KBM-7 (cell line): ENCODE measurements at regions not wholly inside any gene's neighbourhood (a gene's known extent, or its start where the extent isn't known, plus 50 kb on each side); places are given as distances from the start of the nearest gene placed in this dataset.
A peak's percentile ranks its signal among the peaks of the same experiment; 100 is the strongest.

ENCODE experiments used
- DNase-seq: peaks from one replicate; pipeline ENCODE4 v3.0.0-alpha.2; 2015
- in situ Hi-C: fragments of 300-500 bp; cut with MboI; formaldehyde crosslinking; loops from 2 replicates; pipeline ENCODE4 v1.14.3; 2020; ENCODE audit warnings: low sequenced_read_pairs, low pct_unique_long_range_greater_than_20kb, mixed read lengths

DNA sequence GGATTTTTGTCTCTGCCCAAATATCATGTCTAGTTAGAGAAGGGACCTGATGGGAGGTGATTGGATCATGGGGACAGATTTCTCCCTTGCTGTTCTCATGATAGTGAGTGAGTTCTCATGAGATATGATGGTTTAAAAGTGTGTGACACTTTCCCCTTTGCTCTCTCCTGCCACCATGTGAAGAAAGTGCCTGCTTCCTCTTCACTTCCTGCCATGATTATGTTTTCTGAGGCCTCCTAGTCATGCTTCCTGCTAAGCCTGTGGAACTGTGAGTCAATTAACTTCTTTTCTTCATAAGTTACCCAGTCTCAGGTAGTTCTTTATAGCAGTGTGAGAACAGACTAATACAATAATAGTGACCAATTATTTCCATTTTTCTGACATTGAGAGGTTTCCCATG lies 167.3 kb upstream of the CYRIA start:
- no peak for DNase-seq
- in situ Hi-C loops, result no loop called here

DNA sequence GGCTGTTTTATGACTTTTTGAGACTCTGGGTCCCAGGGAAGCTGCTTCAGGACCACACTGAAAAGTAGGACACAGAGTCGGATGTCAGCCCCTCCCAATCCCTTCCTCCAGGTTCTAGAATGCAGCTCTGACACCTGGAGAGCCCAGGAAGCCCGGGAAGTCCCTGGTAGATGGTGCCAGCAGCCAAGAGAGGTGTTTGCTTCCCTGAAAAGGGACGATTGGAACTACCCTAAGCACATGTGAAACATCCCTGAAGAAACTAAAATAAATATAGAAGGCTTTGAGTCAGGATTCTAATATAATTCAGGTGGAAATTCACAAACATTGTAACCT lies 163.2 kb upstream of the CYRIA start:
- DNase-seq, result no peak
- in situ Hi-C loops, result no loop called here

DNA sequence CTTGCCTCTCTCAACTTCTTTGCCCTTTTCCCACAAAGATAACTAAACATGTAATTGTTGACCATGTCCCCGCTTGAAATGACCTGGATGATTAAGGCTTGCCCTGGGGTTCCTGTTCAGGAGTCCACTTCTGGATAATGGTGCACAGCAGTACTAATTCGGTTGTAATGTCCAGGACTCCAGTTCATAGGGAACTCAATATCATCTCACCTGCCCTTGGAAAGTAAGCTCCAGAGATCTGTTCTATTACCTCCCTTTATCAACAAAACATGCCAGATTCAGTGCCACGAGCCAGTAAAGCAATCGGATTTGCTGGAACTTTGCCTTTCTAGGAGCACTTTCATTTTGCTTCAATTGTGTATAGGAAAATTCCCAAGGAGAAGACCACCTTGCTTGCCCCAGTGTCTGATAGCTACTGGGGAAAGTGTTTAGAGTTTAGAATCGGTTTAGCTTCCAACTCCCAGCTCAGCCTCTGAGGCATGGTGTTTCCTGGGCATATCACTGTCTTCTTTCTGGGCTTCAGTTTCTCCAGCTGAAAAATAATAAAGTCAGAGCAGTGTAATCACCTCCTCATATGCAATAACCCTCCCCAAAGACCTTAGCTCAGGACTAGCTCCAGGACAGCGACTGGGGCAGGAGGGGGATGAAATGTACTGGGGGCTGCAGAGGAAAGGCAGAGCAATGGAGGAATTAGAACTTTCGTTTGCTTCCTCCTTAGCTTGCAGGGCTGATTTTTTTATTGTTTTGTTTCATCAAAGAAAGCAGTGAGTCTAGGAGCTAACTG lies 162.6 kb upstream of the CYRIA start:
- in situ Hi-C loops, result no loop called here
- DNase-seq, result no peak

DNA sequence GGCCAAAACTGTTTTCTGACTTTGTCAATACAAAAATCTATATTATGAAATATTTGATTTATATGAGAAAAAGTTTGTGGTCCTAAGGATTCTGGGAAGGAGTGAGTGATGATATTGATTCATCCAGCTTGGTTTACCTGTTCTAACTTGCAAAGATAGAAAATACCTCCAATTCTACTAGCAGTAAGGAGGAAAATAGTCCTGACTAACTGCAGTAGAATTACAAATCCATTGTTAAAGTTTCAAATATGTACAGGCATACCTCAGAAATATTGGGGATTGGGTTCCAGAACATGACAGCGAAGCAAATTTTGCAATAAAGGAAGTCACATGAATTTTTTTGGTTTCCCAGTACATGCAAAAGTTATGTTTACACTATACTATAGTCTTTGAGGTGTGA lies 158.8 kb upstream of the CYRIA start:
- no peak for DNase-seq
- in situ Hi-C loops, result no loop called here

DNA sequence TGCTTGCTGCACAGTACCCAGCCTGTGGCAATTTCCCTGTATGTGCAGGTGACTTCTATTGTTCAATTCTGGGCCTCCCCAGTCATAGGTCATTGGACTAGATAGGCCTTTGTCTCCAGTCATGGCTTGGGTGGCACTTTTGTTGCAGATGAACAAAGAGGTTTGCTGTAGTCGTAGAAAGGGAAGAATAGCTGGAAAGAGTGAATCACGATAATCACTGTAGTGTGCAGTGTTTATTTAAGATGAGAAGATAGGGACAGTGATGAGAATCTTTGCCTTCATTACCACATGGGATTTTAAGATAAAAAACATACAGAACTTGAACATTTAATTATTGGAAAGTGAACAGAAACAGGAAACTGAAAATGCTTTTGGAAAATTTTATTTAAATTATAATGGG lies 156.1 kb upstream of the CYRIA start:
- in situ Hi-C loops, result no loop called here
- DNase-seq, result no peak

DNA sequence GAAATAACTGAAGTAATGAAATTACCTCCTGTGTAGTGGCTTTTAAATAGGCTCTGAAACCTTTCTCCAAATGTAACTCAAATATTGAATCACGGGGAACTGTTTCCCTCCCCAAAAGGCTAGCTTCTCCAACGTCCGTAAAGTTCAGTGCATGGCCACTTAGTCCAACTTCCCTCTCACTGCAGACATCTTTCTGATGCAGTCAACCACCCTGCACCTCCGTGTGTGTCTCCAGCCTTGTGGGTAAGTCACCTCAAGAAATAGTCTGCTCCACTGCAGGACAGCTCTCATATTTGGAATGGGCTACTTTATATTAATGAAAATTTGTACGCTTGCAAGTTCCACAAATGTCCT lies 152.5 kb upstream of the CYRIA start:
- DNase-seq, result no peak
- in situ Hi-C loops, result no loop called here

DNA sequence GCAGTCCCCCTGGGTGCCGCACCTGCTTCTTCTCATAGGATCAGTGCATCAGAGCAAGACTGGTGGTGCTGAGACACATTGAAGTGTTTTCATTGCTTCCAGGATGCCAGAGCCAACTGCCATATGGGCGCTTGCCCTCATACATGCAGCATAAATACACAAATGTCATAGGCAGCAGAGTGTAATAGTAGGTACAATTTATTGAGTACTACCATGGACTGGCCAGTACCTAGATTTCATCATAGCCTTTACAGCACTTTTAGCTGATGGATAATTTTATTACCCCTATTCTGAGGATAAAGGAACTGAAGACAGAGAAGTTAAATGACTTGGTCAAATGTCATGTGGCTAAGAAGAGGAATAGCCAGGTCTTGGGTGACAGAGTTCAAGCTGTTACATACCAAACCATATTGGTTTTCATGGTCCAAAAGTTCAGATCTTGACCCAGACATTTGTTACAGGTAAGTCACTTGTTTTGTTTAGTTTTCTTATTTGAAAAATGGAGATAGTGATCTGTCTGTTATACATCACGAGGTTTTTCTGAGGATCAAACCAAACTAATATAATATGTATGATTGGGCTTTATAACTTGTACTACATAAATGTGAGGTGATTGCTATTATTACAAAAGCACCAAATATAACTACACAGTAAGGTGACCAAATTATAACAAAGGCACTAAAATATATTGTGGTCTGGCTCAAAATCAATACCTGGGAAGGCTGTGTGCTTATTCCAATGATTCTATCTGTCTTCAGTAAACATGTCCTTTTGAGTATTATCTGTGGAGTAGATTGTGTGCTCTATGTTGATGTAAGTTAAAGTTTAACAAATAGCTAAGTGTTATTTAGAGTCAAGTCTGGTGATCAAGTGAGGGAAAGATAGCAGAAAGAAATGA lies 151.9 kb upstream of the CYRIA start:
- in situ Hi-C loops, result no loop called here

DNA sequence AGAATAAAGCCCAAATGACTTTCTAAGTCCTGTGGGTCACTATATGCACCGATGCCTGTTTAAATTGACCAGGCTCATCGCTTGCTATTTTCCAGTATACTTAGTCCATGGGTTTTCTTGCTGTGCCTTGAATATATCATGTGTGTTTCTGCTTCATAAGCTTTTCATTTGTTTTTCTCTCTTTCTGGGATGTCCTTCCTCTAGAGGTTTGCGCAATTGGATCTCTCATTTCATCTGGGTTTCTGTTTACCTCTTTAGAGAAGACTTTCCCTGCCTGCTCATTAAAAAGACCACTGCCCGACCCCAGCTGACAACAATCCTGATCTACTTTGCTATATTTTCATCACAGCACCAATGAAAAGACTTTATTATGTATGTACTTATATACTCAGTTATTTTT lies 150.9 kb upstream of the CYRIA start:
- DNase-seq, result no peak
- in situ Hi-C loops, result no loop called here

More for the DNA sequence above, 151.9 kb upstream of the CYRIA start:
- no peak for DNase-seq

DNA sequence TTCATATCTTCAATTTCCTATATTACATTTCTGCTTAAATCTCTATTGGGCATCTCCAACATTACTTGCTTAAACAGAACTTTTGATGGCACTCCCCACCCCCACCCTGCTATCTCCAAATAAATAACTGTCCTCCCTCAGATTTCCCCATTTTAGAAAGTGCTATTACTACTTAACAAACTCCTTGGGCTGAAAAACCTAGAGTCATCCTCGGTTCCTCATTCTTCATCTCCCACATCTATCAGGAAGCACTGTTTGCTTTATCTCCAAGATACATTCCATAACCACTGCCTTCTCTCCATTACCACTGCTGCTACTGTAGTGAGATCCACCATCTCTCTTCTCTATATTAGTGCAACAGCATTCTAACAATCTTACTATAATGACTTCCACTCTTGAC lies 150.4 kb upstream of the CYRIA start:
- in situ Hi-C loops, result no loop called here
- peak; percentile 1 for DNase-seq

DNA sequence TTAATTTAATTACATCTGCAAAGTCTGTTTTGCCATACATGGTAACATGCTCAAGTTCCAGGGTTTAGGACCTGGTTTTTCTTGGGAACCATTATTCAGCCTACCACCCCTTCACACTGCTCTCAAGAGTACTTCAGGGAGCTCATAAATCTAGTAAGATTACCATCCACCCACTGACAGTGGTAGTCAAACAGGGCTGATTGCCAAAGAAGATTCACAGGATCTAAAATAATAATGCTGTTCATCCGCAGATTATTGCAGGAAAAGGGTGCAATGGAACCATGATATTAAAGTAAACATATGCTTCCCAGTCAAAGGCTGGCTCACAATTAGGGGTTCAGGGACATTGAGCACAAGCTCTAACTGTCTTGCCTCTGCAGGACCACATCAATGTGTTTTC lies 148.0 kb upstream of the CYRIA start:
- no peak for DNase-seq
- in situ Hi-C loops, result no loop called here

DNA sequence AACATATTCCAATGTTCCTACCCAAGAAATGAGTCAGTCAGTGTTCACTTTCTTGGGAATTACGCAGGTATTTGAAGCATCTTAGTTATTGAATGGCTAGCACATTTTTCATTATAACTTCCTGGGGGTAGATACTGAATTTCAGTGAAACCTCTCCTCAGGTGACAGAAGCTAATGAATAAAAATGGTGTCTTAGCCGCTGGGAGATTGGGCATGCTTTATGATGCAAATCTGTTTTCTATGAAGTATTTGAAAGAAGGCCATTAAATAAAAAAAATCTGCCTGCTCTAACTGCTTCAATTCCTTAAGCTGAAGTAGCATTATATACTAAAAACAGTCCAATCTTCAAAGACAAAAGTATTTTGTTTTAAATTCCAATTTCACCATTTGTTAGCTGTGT lies 132.8 kb upstream of the CYRIA start:
- no peak for DNase-seq
- in situ Hi-C loops, result no loop called here

DNA sequence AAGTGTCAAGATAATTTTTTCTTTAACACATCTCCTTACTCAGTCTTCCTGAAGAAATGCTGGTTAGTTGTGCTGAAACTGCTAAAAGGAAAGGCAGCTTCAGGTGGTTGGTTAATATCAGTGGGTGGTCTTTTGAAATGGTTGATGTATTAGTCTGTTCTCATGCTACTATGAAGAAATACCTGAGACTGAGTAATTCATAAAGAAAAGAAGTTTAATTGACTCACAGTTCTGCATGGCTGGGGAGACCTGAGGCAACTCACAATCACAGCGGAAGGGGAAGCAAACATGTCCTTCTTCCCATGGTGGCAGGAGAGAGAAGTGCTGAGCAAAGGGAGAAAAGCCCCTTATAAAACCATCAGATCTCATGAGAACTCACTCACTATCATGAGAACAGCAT lies 125.9 kb upstream of the CYRIA start:
- DNase-seq, result no peak
- in situ Hi-C loops, result no loop called here

DNA sequence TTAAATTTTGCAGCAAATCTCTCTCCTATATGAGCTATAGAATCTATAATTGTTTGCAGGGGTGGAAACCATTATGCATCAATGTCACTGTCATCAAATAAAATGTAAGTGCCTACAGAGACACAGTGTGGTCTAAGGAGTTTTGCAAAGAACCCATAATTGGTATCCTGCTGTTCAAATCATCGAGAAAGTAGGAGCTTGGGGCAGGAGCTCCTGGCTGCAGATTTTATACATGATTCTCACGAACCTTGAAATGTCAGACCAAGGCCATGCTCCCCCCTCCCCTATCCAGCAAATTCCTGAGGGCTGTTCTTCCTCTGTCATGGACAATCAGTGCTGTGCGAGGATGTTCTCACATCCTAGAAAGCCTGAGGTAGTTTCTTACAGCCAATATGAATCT lies 119.5 kb upstream of the CYRIA start:
- in situ Hi-C loops, result no loop called here
- no peak for DNase-seq

DNA sequence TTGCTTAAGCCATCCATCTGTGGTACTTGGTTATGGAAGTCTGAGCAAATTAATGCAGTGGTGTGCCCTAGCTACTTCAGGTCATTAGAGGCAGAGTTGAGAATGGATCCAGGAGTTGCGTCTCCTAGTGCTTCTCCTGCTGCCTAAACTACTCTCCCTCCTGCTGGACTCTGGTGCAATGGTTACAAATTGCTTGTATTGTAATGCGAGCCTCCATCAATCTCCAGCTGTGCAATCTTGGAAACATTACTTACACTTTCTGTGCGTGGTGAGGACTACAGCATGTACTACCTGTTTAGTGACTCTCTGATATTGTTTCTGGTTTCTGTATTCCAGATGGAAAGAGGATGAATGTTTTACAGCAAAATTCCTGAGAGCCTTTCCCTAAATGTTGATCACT lies 119.0 kb upstream of the CYRIA start:
- DNase-seq, result no peak
- in situ Hi-C loops, result no loop called here

DNA sequence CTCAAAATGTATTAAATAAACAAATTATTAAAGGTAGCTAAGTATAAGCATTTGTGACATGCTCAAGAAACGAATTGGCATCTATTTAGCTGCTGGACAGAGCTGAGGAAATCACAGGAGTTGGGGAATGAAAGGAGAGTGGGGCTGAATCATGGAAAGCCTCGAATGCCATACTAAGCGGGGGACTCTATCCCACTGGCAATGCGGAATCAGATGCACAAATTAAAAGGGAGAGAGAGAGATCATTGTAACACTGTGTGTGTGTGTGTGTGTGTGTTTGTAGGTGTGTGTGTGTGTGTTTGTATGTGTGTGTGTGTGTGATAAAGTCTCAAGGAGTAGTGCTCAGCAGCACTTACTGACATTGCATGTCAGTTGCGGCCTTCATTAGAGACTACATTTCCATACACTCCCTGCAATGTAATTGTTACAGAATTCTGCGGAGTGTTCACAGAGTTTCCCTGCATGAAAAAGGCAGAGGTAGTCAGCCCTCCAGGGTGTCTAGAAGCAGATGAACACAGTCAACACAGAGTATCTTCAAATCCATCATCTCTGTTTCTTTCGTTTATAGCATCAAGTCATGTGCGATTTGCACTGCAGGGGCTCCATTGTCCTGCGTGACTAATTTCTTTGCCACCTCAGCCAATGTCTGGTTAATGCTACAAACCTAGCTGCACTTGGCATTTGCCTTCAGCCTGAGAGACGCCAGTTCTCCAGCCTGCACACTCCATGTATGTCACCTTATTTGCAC lies 111.7 kb upstream of the CYRIA start:
- in situ Hi-C loops, result no loop called here
- no peak for DNase-seq

DNA sequence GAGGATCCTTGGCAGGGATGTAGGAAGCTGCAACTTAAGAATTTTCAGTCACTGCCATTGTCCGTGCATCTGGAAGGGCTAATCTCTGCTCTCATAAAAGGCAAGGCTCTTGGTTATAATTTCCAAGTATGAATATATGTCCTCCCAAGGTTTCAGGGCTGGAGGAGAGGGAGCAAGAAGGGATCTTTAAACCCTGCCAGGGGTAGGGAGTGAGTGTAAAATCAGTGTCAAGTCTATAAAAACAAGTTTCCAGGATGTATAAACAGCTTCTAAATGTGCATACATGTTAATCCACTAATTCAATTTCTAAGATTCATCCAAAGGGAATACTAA lies 110.2 kb upstream of the CYRIA start:
- no peak for DNase-seq
- in situ Hi-C loops, result no loop called here

DNA sequence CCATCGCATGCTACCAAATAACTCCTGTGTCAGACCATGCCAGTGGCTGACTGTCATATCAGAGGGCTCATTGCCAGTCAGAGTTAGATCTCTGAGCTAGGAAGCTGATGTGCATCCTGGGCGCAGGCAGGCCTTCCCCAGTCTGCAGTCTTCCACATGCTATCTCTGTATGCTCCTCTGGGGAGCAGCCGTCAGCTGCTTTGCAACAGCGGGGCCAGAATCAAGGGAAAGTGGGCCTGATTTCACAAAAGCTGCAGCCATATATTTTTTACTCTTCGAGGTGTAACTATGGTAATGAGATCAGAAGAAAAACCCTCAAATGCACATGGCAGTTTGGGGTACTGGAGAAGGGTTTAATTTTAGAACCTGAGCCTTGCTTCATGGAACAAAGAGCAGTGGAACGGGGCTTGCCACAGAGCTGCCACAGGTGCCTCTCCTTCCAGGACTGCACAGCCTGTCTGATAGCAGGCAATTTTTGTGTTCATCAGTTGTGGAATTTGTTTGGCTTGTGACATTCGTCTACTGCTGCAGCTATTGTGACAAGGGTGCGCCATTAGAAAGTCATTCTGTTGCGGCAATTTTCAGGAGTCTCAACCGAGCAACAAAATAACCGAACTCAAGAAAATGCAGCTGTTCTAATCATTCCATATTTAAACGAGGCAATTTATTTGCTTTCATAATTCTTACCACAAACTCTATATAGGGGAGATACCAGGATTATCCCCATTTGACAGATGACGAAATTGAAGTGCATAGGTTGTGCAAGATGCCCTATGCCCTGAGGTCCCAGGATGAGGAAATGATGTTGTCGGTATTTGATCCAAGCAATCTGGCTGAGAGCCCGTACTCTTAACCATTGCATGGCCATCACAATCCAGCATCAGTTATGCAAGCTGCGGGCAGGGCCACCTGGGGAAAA lies 109.6 kb upstream of the CYRIA start:
- in situ Hi-C loops, result no loop called here
- no peak for DNase-seq

DNA sequence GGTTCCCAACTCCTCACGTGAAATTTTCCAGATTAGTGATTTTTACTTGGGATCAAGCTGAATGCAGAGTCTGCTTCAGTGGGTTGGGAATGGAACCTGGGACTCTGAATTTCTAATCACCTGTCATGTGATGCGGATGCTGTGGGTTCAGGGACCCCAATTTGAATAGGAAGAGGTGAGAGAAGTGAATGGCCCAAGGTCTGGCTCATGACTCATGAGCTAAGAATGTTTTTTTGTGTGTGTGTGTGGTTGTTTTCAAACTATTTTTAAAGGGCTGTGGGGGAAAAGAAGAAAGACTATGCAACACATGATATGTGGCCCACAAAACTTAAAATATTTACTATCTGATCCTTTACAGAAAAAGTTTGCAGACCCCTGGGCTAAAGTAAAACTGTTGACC lies 108.5 kb upstream of the CYRIA start:
- in situ Hi-C loops, result no loop called here
- no peak for DNase-seq

DNA sequence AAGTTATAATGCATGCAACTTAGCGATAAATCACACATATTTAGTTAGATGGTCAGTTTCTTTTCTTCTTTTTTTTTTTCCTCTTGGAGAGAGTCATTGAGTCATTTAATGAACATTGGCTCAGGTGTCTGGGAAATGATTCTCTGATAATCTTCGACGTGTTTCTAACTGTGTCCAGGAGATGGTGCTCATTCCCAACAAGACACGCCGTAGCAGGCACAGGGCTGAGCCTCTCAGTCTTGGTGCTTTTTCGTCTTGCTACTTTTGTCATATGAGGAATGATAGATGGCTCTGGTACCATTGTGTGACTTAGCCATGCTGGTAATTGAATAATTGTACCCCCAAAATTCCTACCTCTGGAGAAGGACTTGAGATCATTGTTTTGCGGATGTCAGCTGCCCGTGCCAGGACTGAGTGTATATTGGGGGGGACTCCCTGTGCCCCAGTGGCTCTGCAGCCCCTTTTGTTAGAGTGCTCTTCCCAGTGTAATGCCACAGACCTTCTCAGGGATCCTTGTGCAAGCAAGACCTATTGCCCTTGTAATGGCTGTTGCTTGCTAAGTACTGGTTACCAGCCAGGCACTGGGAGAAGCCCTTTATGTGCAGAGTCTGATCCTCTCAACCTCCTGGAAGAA lies 107.6 kb upstream of the CYRIA start:
- peak; percentile 33 for DNase-seq
- in situ Hi-C loops, result no loop called here
